HepG2 (cell line): ENCODE measurements at regions not wholly inside any gene's neighbourhood (a gene's known extent, or its start where the extent isn't known, plus 50 kb on each side); places are given as distances from the start of the nearest gene placed in this dataset.

Experiments used
- ATAC-seq: fragments of 200-7000 bp; cut with Tn5 transposase; 3 replicates; pipeline ENCODE4 v1.9.1; 2020; ENCODE audit warnings: mild to moderate bottlenecking, moderate library complexity
- BruUV-seq: library from RNA; stranded (reverse); fragments of 400-500 nt; replicated peaks from 2 replicates; lab custom pipeline; 2021; lab: Mats Ljungman, UMichigan
- CTCF ChIA-PET: fragments of 300-600 bp; formaldehyde crosslinking; extraction: SDS; loops from one replicate; lab custom pipeline; 2021; ENCODE audit warnings: low total read pairs, inconsistent platforms, low intra/inter-chr PET ratio; lab: Yijun Ruan, JAX
- POLR2A ChIA-PET: fragments of 350-600 bp; sonication (Branson Sonifier 250); formaldehyde crosslinking; loops from one replicate; lab custom pipeline; 2020; ENCODE audit warnings: antibody characterized with exemption, inconsistent platforms; lab: Yijun Ruan, JAX
- DNase-seq: peaks from one replicate; pipeline ENCODE4 v3.0.0-alpha.2; 2015; ENCODE audit warnings: low spot score
- FAIRE-seq: peaks from 3 replicates; lab custom pipeline; 2011; peaks lifted over from hg19 to GRCh38; lab: Jason Lieb, UNC
- H2AFZ ChIP-seq: one replicate; pipeline ENCODE4 v1.6.1; 2011; ENCODE audit warnings: low read length, inconsistent platforms
- H3K27ac ChIP-seq: fragments of 300-600 bp; 3 replicates; pipeline ENCODE4 v1.8.0; 2011; ENCODE audit warnings: mixed run types, mild to moderate bottlenecking, mixed read lengths, low read length, inconsistent platforms; ENCODE audit not compliant: insufficient read depth; ENCODE audit errors: extremely low read length
- H3K27me3 ChIP-seq, 2 experiments: fragments of 200-600 bp in 1 of 2; 2 replicates in 1 of 2; 3 replicates in 1 of 2; pipeline versions ENCODE4 v1.6.0 to v1.8.0; 2011; ENCODE audit warnings: low read length in 2 of 2, mild to moderate bottlenecking in 2 of 2, moderate library complexity in 2 of 2, inconsistent platforms in 1 of 2; ENCODE audit not compliant: insufficient read depth in 2 of 2, control insufficient read depth in 1 of 2
- H3K36me3 ChIP-seq, 2 experiments: fragments of 200-600 bp in 1 of 2; replicated peaks in 1 of 2; 2 replicates in 1 of 2; 3 replicates in 1 of 2; pipeline versions ENCODE4 v1.5.1 to v1.8.0; 2011; ENCODE audit warnings: low read length in 2 of 2, inconsistent platforms in 1 of 2; ENCODE audit not compliant: insufficient read depth in 2 of 2, control insufficient read depth in 1 of 2
- H3K4me1 ChIP-seq: 2 replicates; pipeline ENCODE4 v1.5.1; 2012; ENCODE audit warnings: low read length, inconsistent platforms; ENCODE audit not compliant: insufficient read depth
- H3K4me2 ChIP-seq: 2 replicates; pipeline ENCODE4 v1.6.0; 2011; ENCODE audit warnings: low read depth, low read length, inconsistent platforms
- H3K4me3 ChIP-seq, 3 experiments: fragments of 200-600 bp in 1 of 3; sonication (generic), shearing (Covaris generic) in 1 of 3; replicated peaks in 1 of 3; 2 replicates each; pipeline ENCODE4 v1.5.1; 2011 to 2016; ENCODE audit warnings: low read length in 3 of 3, inconsistent platforms in 2 of 3, low read depth in 2 of 3, mild to moderate bottlenecking in 2 of 3, control low read depth in 1 of 3, mixed read lengths in 1 of 3; ENCODE audit not compliant: insufficient read depth in 1 of 3
- H3K79me2 ChIP-seq: one replicate; pipeline ENCODE4 v1.6.1; 2011; ENCODE audit warnings: low read length, inconsistent platforms; ENCODE audit not compliant: insufficient read depth
- H3K9ac ChIP-seq: 2 replicates; pipeline ENCODE4 v1.6.0; 2011; ENCODE audit warnings: mild to moderate bottlenecking, low read depth, low read length, inconsistent platforms; ENCODE audit not compliant: insufficient read depth
- H3K9me3 ChIP-seq: 2 replicates; pipeline ENCODE4 v1.5.1; 2012; ENCODE audit warnings: mild to moderate bottlenecking, low read length
- H4K20me1 ChIP-seq: 2 replicates; pipeline ENCODE4 v1.6.0; 2011; ENCODE audit warnings: inconsistent platforms, mild to moderate bottlenecking, low read length, moderate library complexity; ENCODE audit not compliant: insufficient read depth
- ATF4 ChIP-seq, 2 experiments: fragments of 450-650 bp in 1 of 2; sonication (generic) in 1 of 2; formaldehyde crosslinking; IDR thresholded peaks; 2 replicates each; pipeline versions ENCODE4 v1.5.0 to v1.8.0; 2020 to 2022; ENCODE audit warnings: mild to moderate bottlenecking in 1 of 2, missing genetic modification reagents in 1 of 2
- ATM ChIP-seq: fragments of 450-650 bp; IDR thresholded peaks from 2 replicates; pipeline ENCODE4 v1.7.1; 2017; ENCODE audit warnings: mild to moderate bottlenecking, borderline replicate concordance
- BRF2 ChIP-seq: sonication (generic); formaldehyde crosslinking; IDR thresholded peaks from 2 replicates; pipeline ENCODE4 v1.8.1; 2022; ENCODE audit warnings: mild to moderate bottlenecking, missing genetic modification reagents
- GFI1 ChIP-seq: sonication (generic); formaldehyde crosslinking; IDR thresholded peaks from 2 replicates; pipeline ENCODE4 v1.5.0; 2020; ENCODE audit warnings: missing genetic modification reagents, mild to moderate bottlenecking, borderline replicate concordance
- ISL2 ChIP-seq: sonication (generic); formaldehyde crosslinking; IDR thresholded peaks from 2 replicates; pipeline ENCODE4 v1.5.0; 2020; ENCODE audit warnings: missing genetic modification reagents
- KAT8 ChIP-seq: IDR thresholded peaks from 2 replicates; pipeline ENCODE4 v1.6.1; 2016; ENCODE audit warnings: missing genetic modification reagents, missing compliant biosample characterization
- NCOR1 ChIP-seq: fragments of 200-600 bp; sonication (generic); IDR thresholded peaks from 2 replicates; pipeline ENCODE4 v1.7.0; 2017; ENCODE audit warnings: antibody characterized with exemption, low read length, borderline replicate concordance
- PAWR ChIP-seq: sonication (generic); formaldehyde crosslinking; IDR thresholded peaks from 2 replicates; pipeline ENCODE4 v1.4.0; 2020; ENCODE audit warnings: missing genetic modification reagents, mild to moderate bottlenecking, borderline replicate concordance
- SMAD3 ChIP-seq: sonication (generic); formaldehyde crosslinking; IDR thresholded peaks from 2 replicates; pipeline ENCODE4 v1.4.0; 2020; ENCODE audit warnings: missing genetic modification reagents
- TOE1 ChIP-seq: sonication (generic); formaldehyde crosslinking; IDR thresholded peaks from 2 replicates; pipeline ENCODE4 v1.4.0; 2020; ENCODE audit warnings: mild to moderate bottlenecking, missing genetic modification reagents
- ZBTB14 ChIP-seq: sonication (generic); formaldehyde crosslinking; IDR thresholded peaks from 2 replicates; pipeline ENCODE4 v1.4.0; 2020; ENCODE audit warnings: missing genetic modification reagents
- ZHX2 ChIP-seq, 2 experiments: sonication (generic) in 1 of 2; formaldehyde crosslinking in 1 of 2; IDR thresholded peaks; 2 replicates each; pipeline versions ENCODE4 v1.6.1 to v1.9.0; 2014 to 2022; ENCODE audit warnings: antibody characterized with exemption in 1 of 2, borderline replicate concordance in 1 of 2, inconsistent platforms in 1 of 2, low read depth in 1 of 2, missing genetic modification reagents in 1 of 2
- ZKSCAN8 ChIP-seq: IDR thresholded peaks from 2 replicates; pipeline ENCODE4 v1.6.1; 2016; ENCODE audit warnings: borderline replicate concordance, missing genetic modification reagents, missing compliant biosample characterization
- ZNF143 ChIP-seq: sonication (generic); formaldehyde crosslinking; IDR thresholded peaks from 2 replicates; pipeline ENCODE4 v1.4.0; 2020; ENCODE audit warnings: missing genetic modification reagents
- ZNF24 ChIP-seq: fragments of 450-650 bp; IDR thresholded peaks from 2 replicates; pipeline ENCODE4 v1.6.1; 2017; ENCODE audit warnings: antibody characterized with exemption, mild to moderate bottlenecking
- ZNF746 ChIP-seq: sonication (generic); formaldehyde crosslinking; IDR thresholded peaks from 2 replicates; pipeline ENCODE4 v1.8.0; 2022; ENCODE audit warnings: mild to moderate bottlenecking, missing genetic modification reagents
- ZNF790 ChIP-seq: sonication (generic); formaldehyde crosslinking; IDR thresholded peaks from 2 replicates; pipeline ENCODE4 v1.8.0; 2022; ENCODE audit warnings: missing genetic modification reagents, mild to moderate bottlenecking, borderline replicate concordance
- WGBS: methylation state at CpG from one replicate; pipeline ENCODE4 v1.1.6; 2017; ENCODE audit warnings: low lambda C conversion rate; 5-methylcytosine and 5-hydroxymethylcytosine counted together
- in situ Hi-C: cut with HindIII; loops from 2 replicates; pipeline ENCODE4 v1.10.0; 2017; ENCODE audit warnings: low pct_unique_long_range_greater_than_20kb; ENCODE audit not compliant: extremely low pct_ligation_motif_present
- intact Hi-C: fragments of 100-400 bp; cut with micrococcal nuclease; formaldehyde crosslinking; loops from one replicate; pipeline ENCODE4 v1.10.0; 2022; ENCODE audit not compliant: unreplicated experiment

GRCh38 chr2:2586931-2587330 is 255.9 kb upstream of the MYT1L start:
- POLR2A ChIA-PET: no interaction called here
- Histone ChIP-seq H3K4me1 (no peaks in the 10 kb centered on the region), H3K27ac (no peak overlapping the region), H3K9ac (no peak overlapping the region), H4K20me1 (no peaks in the 10 kb centered on the region; the same call in 1 of the 2 replicates), H3K4me3 (no peak overlapping the region), H3K4me2 (no peak overlapping the region), H3K27me3 (peaks cover 0 to 22% of the 10 kb centered on the region in 2 experiments; a peak in 3 of 5 replicates), H3K36me3 (no peaks in the 10 kb centered on the region), H3K9me3 (no peaks in the 10 kb centered on the region), H2AFZ (no peak overlapping the region), H3K79me2 (no peaks in the 10 kb centered on the region)
- no peak for DNase-seq
- no peak for ATAC-seq
- 10% methylated on average over 9 of the region's 9 CpGs for WGBS
- FAIRE-seq: no peak
- intact Hi-C loops (no loop called here), in situ Hi-C loops (no loop called here)
- no TSS peak for BruUV-seq
- CTCF ChIA-PET: no interaction called here
- TF ChIP-seq ZNF790 (no peak), SMAD3 (CRISPR knock-in tag) (no peak), ZBTB14 (CRISPR knock-in tag) (no peak), PAWR (CRISPR knock-in tag) (no peak), NCOR1 (no peak), ZNF143 (CRISPR knock-in tag) (no peak), BRF2 (no peak), ZKSCAN8 (CRISPR knock-in tag) (no peak), TOE1 (CRISPR knock-in tag) (no peak), GFI1 (CRISPR knock-in tag) (no peak), ATF4 (CRISPR knock-in tag; IDR thresholded peaks at IDR 0.05) (no peak), ISL2 (CRISPR knock-in tag) (no peak), ZHX2 (IDR thresholded peaks at IDR 0.05; ENCODE audit: low read depth) (no peak), ZHX2 (CRISPR knock-in tag; IDR thresholded peaks at IDR 0.05; ENCODE audit: borderline replicate concordance) (no peak), ZNF746 (CRISPR knock-in tag) (no peak), ATM (no peak), ZNF24 (no peak), KAT8 (CRISPR knock-in tag) (no peak)
